H1 (cell line): ENCODE measurements at regions not wholly inside any gene's neighbourhood (a gene's known extent, or its start where the extent isn't known, plus 50 kb on each side); places are given as distances from the start of the nearest gene placed in this dataset.

ENCODE experiments used
- CTCF ChIA-PET: fragments of 300-600 bp; sonication (Branson Sonifier 250); formaldehyde crosslinking; loops from one replicate; lab custom pipeline; 2021; ENCODE audit not compliant: partially characterized antibody; lab: Charles Lee
- POLR2A ChIA-PET: fragments of 300-600 bp; sonication (Branson Sonifier 250); formaldehyde crosslinking; loops from one replicate; lab custom pipeline; 2021; ENCODE audit warnings: inconsistent platforms; ENCODE audit not compliant: partially characterized antibody; lab: Charles Lee
- DNase-seq, 2 experiments: peaks; one replicate each; pipeline versions ENCODE4 v3.0.0 to v3.0.0-alpha.2; 2010 to 2022; ENCODE audit warnings: low spot score in 2 of 2, low read depth in 1 of 2, mixed read lengths in 1 of 2
- FAIRE-seq: peaks from 2 replicates; lab custom pipeline; 2011; peaks lifted over from hg19 to GRCh38; lab: Jason Lieb, UNC
- H2AFZ ChIP-seq: 2 replicates; pipeline ENCODE4 v1.8.1; 2012; ENCODE audit warnings: low read length, inconsistent platforms
- H2AK5ac ChIP-seq: 2 replicates; pipeline ENCODE4 v1.6.1; 2013; ENCODE audit warnings: low read depth, low read length
- H2BK120ac ChIP-seq: replicated peaks from 2 replicates; pipeline ENCODE3; 2013; ENCODE audit warnings: low read depth, low read length, inconsistent platforms
- H2BK12ac ChIP-seq: 2 replicates; pipeline ENCODE4 v1.6.1; 2013; ENCODE audit warnings: low read depth, low read length
- H2BK15ac ChIP-seq: 2 replicates; pipeline ENCODE4 v1.6.1; 2013; ENCODE audit warnings: low read length
- H2BK20ac ChIP-seq: 2 replicates; pipeline ENCODE4 v1.6.1; 2013; ENCODE audit warnings: low read length
- H2BK5ac ChIP-seq: 2 replicates; pipeline ENCODE4 v1.6.1; 2013; ENCODE audit warnings: low read depth, low read length
- H3K14ac ChIP-seq: 2 replicates; pipeline ENCODE4 v1.6.1; 2013; ENCODE audit warnings: inconsistent platforms; ENCODE audit not compliant: insufficient read length
- H3K18ac ChIP-seq: 2 replicates; pipeline ENCODE4 v1.6.1; 2013; ENCODE audit warnings: low read length; ENCODE audit errors: extremely low read depth
- H3K23ac ChIP-seq: 2 replicates; pipeline ENCODE4 v1.6.1; 2013; ENCODE audit warnings: inconsistent platforms; ENCODE audit not compliant: insufficient read length
- H3K23me2 ChIP-seq: 2 replicates; pipeline ENCODE4 v1.6.1; 2013; ENCODE audit warnings: low read depth, low read length
- H3K27ac ChIP-seq: 2 replicates; pipeline ENCODE4 v1.6.1; 2011; ENCODE audit warnings: low read depth, low read length, inconsistent platforms
- H3K27me3 ChIP-seq, 4 experiments: replicated peaks in 1 of 4; 1 replicate in 1 of 4; 2 replicates in 3 of 4; pipeline versions ENCODE4 v1.6.1 to v1.8.1; 2011 to 2013; ENCODE audit warnings: low read length in 3 of 4, mild to moderate bottlenecking in 3 of 4, inconsistent platforms in 2 of 4, mixed read lengths in 2 of 4, moderate library complexity in 1 of 4; ENCODE audit not compliant: control insufficient read depth in 3 of 4, insufficient read depth in 3 of 4; ENCODE audit errors: extremely low read depth in 1 of 4
- H3K36me3 ChIP-seq, 4 experiments: 2 replicates each; pipeline versions ENCODE4 v1.6.1 to v1.8.1; 2011 to 2013; ENCODE audit warnings: mild to moderate bottlenecking in 4 of 4, low read length in 3 of 4, moderate library complexity in 2 of 4, control low read depth in 1 of 4, inconsistent platforms in 1 of 4; ENCODE audit not compliant: insufficient read depth in 4 of 4, control insufficient read depth in 2 of 4
- H3K4ac ChIP-seq: replicated peaks from 2 replicates; pipeline ENCODE3; 2013; ENCODE audit warnings: low read length, low read depth, mixed read lengths, inconsistent platforms; ENCODE audit not compliant: insufficient read length
- H3K4me1 ChIP-seq, 4 experiments: replicated peaks in 1 of 4; 1 replicate in 1 of 4; 2 replicates in 3 of 4; pipeline versions ENCODE4 v1.6.1 to v1.8.1; 2011 to 2013; ENCODE audit warnings: low read length in 3 of 4, inconsistent platforms in 2 of 4, mixed read lengths in 1 of 4; ENCODE audit not compliant: insufficient read depth in 4 of 4, control insufficient read depth in 3 of 4
- H3K4me2 ChIP-seq, 2 experiments: 2 replicates each; pipeline versions ENCODE4 v1.6.1 to v1.8.1; 2011 to 2013; ENCODE audit warnings: low read depth in 2 of 2, low read length in 2 of 2, control low read depth in 1 of 2, inconsistent platforms in 1 of 2, mild to moderate bottlenecking in 1 of 2; ENCODE audit not compliant: insufficient read depth in 1 of 2
- H3K4me3 ChIP-seq, 4 experiments: fragments of 200-600, 300-600 bp in 1 of 4; sonication (generic), shearing (Covaris generic), sonication (Bioruptor Twin) in 1 of 4; 2 replicates each; pipeline versions ENCODE4 v1.5.1 to v1.8.1; 2011 to 2016; ENCODE audit warnings: low read length in 4 of 4, low read depth in 3 of 4, control low read depth in 2 of 4, inconsistent platforms in 2 of 4, mild to moderate bottlenecking in 2 of 4, mixed read lengths in 1 of 4, moderate library complexity in 1 of 4; ENCODE audit not compliant: insufficient read depth in 2 of 4; ENCODE audit errors: extremely low read depth in 1 of 4
- H3K56ac ChIP-seq: replicated peaks from 2 replicates; pipeline ENCODE3; 2013; ENCODE audit warnings: low read depth, mild to moderate bottlenecking, mixed read lengths, low read length, inconsistent platforms; ENCODE audit not compliant: insufficient read length
- H3K79me1 ChIP-seq: 2 replicates; pipeline ENCODE4 v1.6.1; 2013; ENCODE audit warnings: low read depth, low read length, control low read depth
- H3K79me2 ChIP-seq, 2 experiments: 2 replicates each; pipeline versions ENCODE4 v1.6.1 to v1.8.1; 2012 to 2013; ENCODE audit warnings: low read length in 2 of 2, mild to moderate bottlenecking in 2 of 2, inconsistent platforms in 1 of 2; ENCODE audit not compliant: insufficient read depth in 2 of 2, control insufficient read depth in 1 of 2
- H3K9ac ChIP-seq, 4 experiments: replicated peaks in 1 of 4; 1 replicate in 1 of 4; 2 replicates in 3 of 4; pipeline versions ENCODE4 v1.6.1 to v1.8.1; 2011 to 2013; ENCODE audit warnings: low read depth in 3 of 4, low read length in 3 of 4, control low read depth in 2 of 4, mild to moderate bottlenecking in 2 of 4, moderate library complexity in 2 of 4, inconsistent platforms in 1 of 4; ENCODE audit errors: extremely low read depth in 1 of 4
- H3K9me3 ChIP-seq, 2 experiments: 2 replicates each; pipeline versions ENCODE4 v1.6.1 to v1.8.1; 2012 to 2013; ENCODE audit warnings: mild to moderate bottlenecking in 2 of 2, moderate library complexity in 2 of 2, control low read depth in 1 of 2, inconsistent platforms in 1 of 2, low read depth in 1 of 2, low read length in 1 of 2, mixed read lengths in 1 of 2; ENCODE audit not compliant: insufficient read depth in 2 of 2
- H4K20me1 ChIP-seq, 2 experiments: replicated peaks in 1 of 2; 2 replicates each; pipeline versions ENCODE3 to v1.8.1; 2011 to 2013; ENCODE audit warnings: inconsistent platforms in 2 of 2, low read length in 2 of 2, mild to moderate bottlenecking in 1 of 2; ENCODE audit not compliant: insufficient read depth in 2 of 2, control insufficient read depth in 1 of 2
- H4K5ac ChIP-seq: 2 replicates; pipeline ENCODE4 v1.6.1; 2013; ENCODE audit warnings: low read length, low read depth, mixed read lengths, inconsistent platforms; ENCODE audit not compliant: insufficient read length
- H4K8ac ChIP-seq: 2 replicates; pipeline ENCODE4 v1.8.0; 2013; ENCODE audit warnings: mild to moderate bottlenecking, moderate library complexity, low read length, inconsistent platforms; ENCODE audit not compliant: insufficient read depth; ENCODE audit errors: extremely low read depth
- H4K91ac ChIP-seq: replicated peaks from 2 replicates; pipeline ENCODE3; 2013; ENCODE audit warnings: low read length, mixed read lengths, inconsistent platforms; ENCODE audit not compliant: insufficient read length
- ASH2L ChIP-seq: fragments of 200-600, 300-600 bp; sonication (generic); IDR thresholded peaks from one replicate; pipeline ENCODE4 v1.7.1; 2017; ENCODE audit warnings: low read length
- CHD2 ChIP-seq: IDR thresholded peaks from 2 replicates; pipeline ENCODE4 v1.6.1; 2012; ENCODE audit warnings: low read length, improper control_type of control experiment
- CTBP2 ChIP-seq: IDR thresholded peaks from 2 replicates; pipeline ENCODE4 v1.7.0; 2011; ENCODE audit warnings: borderline replicate concordance, mild to moderate bottlenecking, moderate library complexity, mixed read lengths, low read length; ENCODE audit not compliant: insufficient read depth, insufficient read length
- FOSL1 ChIP-seq: IDR thresholded peaks from 2 replicates; pipeline ENCODE4 v1.6.1; 2011; ENCODE audit warnings: mild to moderate bottlenecking, low read depth, low read length, moderate library complexity; ENCODE audit not compliant: insufficient read depth
- GTF2F1 ChIP-seq: IDR thresholded peaks from 2 replicates; pipeline ENCODE4 v1.6.1; 2012; ENCODE audit warnings: low read depth, low read length, improper control_type of control experiment, borderline replicate concordance
- JUN ChIP-seq: IDR thresholded peaks from 2 replicates; pipeline ENCODE4 v1.6.1; 2011; ENCODE audit warnings: low read depth, mild to moderate bottlenecking, improper control_type of control experiment, low read length
- NRF1 ChIP-seq: IDR thresholded peaks from 2 replicates; pipeline ENCODE4 v1.6.1; 2011; ENCODE audit warnings: mild to moderate bottlenecking, low read depth, low read length, improper control_type of control experiment
- PHF8 ChIP-seq: fragments of 200-600 bp; sonication (generic); conservative IDR thresholded peaks from 2 replicates; pipeline ENCODE4 v1.7.1; 2012; ENCODE audit warnings: low read depth, mild to moderate bottlenecking, inconsistent platforms, low read length, moderate library complexity
- SIX5 ChIP-seq: IDR thresholded peaks from 2 replicates; pipeline ENCODE4 v1.6.1; 2011; ENCODE audit warnings: mild to moderate bottlenecking, low read depth, low read length
- SP2 ChIP-seq: IDR thresholded peaks from 2 replicates; pipeline ENCODE4 v1.6.1; 2012; ENCODE audit warnings: mild to moderate bottlenecking, low read length, inconsistent platforms
- SP4 ChIP-seq: IDR thresholded peaks from 2 replicates; pipeline ENCODE4 v1.6.1; 2012; ENCODE audit warnings: low read length, inconsistent platforms
- WGBS, 2 experiments: shearing (Covaris generic) in 1 of 2; methylation state at CpG; one replicate each; pipeline versions ENCODE4 v1.1.6 to v1.1.7; 2013 to 2015; ENCODE audit warnings: low lambda C conversion rate in 2 of 2, mixed read lengths in 2 of 2, inconsistent platforms in 1 of 2, low coverage in 1 of 2, missing lambda C conversion rate in 1 of 2; ENCODE audit not compliant: insufficient replicate concordance in 2 of 2, insufficient coverage in 1 of 2, insufficient read length in 1 of 2; ENCODE audit errors: extremely low coverage in 1 of 2, missing lambda C conversion rate in 1 of 2; 5-methylcytosine and 5-hydroxymethylcytosine counted together

- Histone ChIP-seq H3K56ac (no peak overlapping the region), H3K4me3 (no peak overlapping the region), H2AFZ (no peak overlapping the region), H3K4me2 (no peak overlapping the region), H3K23ac (no peak overlapping the region), H3K4ac (no peak overlapping the region), H3K79me2 (no peaks in the 10 kb centered on the region), H4K91ac (no peak overlapping the region), H3K9ac (no peak overlapping the region), H3K79me1 (no peaks in the 10 kb centered on the region), H3K18ac (no peak overlapping the region), H2BK20ac (no peak overlapping the region), H3K4me1 (0 out of 7 replicates have a peak, but pooled peaks cover 0 to 1% (median 0%) of the 10 kb centered on the region in 4 experiments), H3K36me3 (no peaks in the 10 kb centered on the region), H4K5ac (no peak overlapping the region), H3K14ac (no peak overlapping the region), H4K20me1 (no peaks in the 10 kb centered on the region), H2AK5ac (no peak overlapping the region), H3K27ac (no peak overlapping the region), H3K9me3 (no peaks in the 10 kb centered on the region; a peak in 1 of 4 replicates), H2BK15ac (no peak overlapping the region), H3K27me3 (no peaks in the 10 kb centered on the region), H2BK120ac (no peak overlapping the region), H4K8ac (no peak overlapping the region), H2BK5ac (no peak overlapping the region), H3K23me2 (no peaks in the 10 kb centered on the region), H2BK12ac (no peak overlapping the region)
- ChIA-PET POLR2A (no interaction called here), CTCF (no interaction called here)
- 81% methylated on average over 4 of the region's 4 CpGs; no CpG with 5 or more reads in 1 of the 2 experiments for WGBS, 2 experiments
- no peak for DNase-seq
- no peak for FAIRE-seq
- no peak for TF ChIP-seq SP2
- TF ChIP-seq ASH2L = no peak
- no peak for TF ChIP-seq SP4
- no peak for TF ChIP-seq GTF2F1
- TF ChIP-seq CHD2 = no peak
- TF ChIP-seq NRF1 = no peak
- TF ChIP-seq PHF8 = no peak
- no peak for TF ChIP-seq FOSL1
- no peak for TF ChIP-seq JUN
- TF ChIP-seq SIX5 = no peak
- no peak for TF ChIP-seq CTBP2
These were observed 164.5 kb downstream of the FBLN2 start for GRCh38 chr3:13713396-13713795.
